GM12875 (cell line): ENCODE measurements at regions not wholly inside any gene's neighbourhood (a gene's known extent, or its start where the extent isn't known, plus 50 kb on each side); places are given as distances from the start of the nearest gene placed in this dataset.

Source experiments
- H3K4me3 ChIP-seq: one replicate; pipeline ENCODE4 v1.5.1; 2011; ENCODE audit warnings: low read depth, low read length, control low read depth
- TF ChIP-seq, protein P1 (sequence below): IDR thresholded peaks from 2 replicates; pipeline ENCODE4 v1.5.1; 2011; ENCODE audit warnings: low read depth, mild to moderate bottlenecking, control low read depth, inconsistent platforms, low read length, moderate library complexity, borderline replicate concordance; ENCODE audit not compliant: insufficient read depth

DNA sequence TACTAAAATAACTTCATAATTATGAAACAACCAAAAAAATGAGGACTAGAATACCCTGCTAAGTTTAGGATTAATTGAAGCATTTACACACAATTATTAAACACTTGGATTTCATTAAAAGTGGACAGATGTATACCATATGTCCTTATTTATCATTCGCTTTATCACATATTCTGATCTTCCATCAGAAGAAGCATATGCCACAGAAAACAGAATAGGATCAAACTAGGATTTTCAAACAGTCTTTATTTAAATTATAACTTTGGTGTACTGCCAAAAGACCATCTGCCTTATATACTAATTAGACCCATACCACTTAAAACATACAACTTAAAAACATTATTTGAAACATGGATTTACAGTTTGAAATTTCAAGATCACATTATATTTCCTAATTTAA lies 727.1 kb upstream of the KLHL1 start:
- H3K4me3 ChIP-seq: no peak overlapping the region
- TF ChIP-seq, protein P1, sequence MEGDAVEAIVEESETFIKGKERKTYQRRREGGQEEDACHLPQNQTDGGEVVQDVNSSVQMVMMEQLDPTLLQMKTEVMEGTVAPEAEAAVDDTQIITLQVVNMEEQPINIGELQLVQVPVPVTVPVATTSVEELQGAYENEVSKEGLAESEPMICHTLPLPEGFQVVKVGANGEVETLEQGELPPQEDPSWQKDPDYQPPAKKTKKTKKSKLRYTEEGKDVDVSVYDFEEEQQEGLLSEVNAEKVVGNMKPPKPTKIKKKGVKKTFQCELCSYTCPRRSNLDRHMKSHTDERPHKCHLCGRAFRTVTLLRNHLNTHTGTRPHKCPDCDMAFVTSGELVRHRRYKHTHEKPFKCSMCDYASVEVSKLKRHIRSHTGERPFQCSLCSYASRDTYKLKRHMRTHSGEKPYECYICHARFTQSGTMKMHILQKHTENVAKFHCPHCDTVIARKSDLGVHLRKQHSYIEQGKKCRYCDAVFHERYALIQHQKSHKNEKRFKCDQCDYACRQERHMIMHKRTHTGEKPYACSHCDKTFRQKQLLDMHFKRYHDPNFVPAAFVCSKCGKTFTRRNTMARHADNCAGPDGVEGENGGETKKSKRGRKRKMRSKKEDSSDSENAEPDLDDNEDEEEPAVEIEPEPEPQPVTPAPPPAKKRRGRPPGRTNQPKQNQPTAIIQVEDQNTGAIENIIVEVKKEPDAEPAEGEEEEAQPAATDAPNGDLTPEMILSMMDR: no peak

DNA sequence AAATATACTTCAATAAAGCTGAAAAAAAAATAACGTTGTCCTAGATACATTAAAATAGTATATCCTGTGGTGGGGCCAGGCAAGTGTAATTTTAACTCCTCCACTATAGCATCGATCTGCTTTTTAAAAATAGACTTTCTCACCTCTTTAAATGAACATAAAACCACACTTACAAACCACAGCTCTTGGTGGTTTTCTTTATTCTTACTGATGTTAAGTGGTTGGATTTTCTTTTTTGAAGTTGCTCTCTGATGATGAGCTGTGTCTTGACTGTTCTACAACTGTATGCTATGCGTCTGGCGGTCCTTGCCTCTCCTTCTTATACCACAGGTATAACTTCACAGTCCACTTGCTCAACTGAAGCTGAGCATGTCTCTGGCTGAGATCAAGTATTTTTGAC lies 721.5 kb upstream of the KLHL1 start:
- H3K4me3 ChIP-seq: no peak overlapping the region
- TF ChIP-seq, protein P1: no peak

DNA sequence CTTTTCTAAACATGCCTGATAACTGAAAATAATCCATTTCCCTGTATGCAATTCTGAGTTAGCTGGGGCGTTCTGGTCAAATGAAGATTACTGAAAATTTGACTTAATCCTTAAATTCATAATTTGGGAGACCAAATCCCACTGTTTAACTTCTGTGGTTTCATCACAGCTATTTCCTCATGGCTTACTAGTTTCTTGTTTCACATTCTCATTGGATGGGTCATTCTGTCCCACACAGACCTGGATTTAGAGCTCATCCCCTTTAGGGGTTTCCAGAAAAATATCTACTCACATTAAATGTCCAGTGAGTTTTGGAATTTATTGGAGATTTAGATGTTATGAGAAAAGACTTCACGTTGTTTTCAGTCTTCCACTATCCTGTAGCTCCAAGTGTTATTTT lies 709.3 kb upstream of the KLHL1 start:
- TF ChIP-seq, protein P1: no peak
- H3K4me3 ChIP-seq: no peak overlapping the region

DNA sequence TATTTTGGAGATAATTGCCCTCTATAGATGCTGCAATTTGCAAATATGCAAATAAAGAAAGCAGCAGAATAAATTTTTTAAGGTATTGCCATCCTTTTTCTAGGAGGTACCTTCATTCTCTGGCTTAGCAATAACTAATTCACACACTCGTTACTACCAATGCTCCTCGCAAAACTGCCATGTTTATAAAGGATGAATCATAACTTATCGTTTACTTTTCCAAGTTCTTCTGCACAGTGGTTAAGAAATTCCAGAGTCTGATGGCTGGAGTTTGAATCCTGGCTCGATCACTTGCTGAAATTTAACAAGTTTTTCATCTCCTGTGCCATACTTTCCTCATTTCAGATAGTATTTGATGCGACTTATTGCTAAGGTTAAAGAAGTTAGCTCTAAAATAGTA lies 708.6 kb upstream of the KLHL1 start:
- H3K4me3 ChIP-seq: no peak overlapping the region
- TF ChIP-seq, protein P1: no peak

DNA sequence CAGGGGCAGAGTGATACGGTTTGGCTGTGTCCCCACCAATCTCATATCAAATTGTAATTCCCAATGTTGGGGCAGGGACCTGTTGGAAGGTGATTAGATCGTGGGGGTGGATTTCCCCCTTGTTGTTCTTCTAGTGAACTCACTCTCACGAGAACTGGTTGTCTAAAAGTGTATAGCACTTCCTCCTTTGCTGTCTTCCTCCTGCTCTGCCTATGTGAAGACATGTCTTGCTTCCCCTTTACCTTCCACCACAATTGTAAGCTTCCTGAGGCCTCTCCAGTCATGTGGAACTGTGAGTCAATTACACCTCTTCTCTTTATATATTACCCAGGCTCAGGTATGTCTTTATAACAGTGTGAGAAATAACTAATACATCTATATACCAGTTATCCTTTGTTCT lies 706.4 kb upstream of the KLHL1 start:
- no peak overlapping the region for H3K4me3 ChIP-seq
- TF ChIP-seq, protein P1: no peak

DNA sequence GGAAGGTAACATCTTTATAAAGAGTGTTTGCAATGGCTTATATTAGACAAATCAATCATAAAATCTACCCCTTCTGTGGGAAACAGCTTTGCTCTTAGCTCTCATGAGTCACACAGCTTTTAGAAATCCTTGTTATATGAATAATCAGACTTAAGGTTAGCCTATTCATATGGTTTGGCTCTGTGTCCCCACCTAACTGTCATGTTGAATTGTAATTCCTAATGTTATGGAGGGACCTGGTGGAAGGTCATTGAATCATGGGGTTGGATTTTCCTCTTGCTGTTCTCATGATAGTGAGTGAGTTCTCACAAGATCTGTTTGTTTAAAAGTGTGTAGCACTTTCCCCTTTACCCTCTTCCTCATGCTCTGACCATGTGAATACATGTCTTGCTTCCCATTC lies 704.2 kb upstream of the KLHL1 start:
- TF ChIP-seq, protein P1: no peak
- H3K4me3 ChIP-seq: no peak overlapping the region

DNA sequence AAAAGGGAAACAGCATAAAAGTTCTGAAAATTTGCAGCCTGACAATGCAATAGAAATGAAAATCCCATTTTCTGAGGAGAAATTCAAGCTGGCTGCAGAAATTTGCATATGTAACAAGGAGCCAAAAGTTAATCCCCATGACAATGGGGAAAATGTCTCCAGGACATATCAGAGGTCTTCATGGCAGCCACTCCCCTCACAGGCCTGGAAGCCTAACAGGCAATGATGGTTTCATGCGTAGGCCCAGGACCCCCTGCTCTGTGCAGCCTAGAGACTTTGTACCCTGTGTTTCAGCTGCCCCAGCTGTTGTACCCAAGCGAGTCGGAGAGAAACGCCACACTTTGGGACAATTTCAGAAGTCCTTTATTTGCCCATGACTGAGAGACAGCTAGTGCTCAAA lies 701.3 kb upstream of the KLHL1 start:
- TF ChIP-seq, protein P1: no peak
- H3K4me3 ChIP-seq: no peak overlapping the region
